ENCODE measurements at regions not wholly inside any gene's neighbourhood (a gene's known extent, or its start where the extent isn't known, plus 50 kb on each side); places are given as distances from the start of the nearest gene placed in this dataset.

DNA sequence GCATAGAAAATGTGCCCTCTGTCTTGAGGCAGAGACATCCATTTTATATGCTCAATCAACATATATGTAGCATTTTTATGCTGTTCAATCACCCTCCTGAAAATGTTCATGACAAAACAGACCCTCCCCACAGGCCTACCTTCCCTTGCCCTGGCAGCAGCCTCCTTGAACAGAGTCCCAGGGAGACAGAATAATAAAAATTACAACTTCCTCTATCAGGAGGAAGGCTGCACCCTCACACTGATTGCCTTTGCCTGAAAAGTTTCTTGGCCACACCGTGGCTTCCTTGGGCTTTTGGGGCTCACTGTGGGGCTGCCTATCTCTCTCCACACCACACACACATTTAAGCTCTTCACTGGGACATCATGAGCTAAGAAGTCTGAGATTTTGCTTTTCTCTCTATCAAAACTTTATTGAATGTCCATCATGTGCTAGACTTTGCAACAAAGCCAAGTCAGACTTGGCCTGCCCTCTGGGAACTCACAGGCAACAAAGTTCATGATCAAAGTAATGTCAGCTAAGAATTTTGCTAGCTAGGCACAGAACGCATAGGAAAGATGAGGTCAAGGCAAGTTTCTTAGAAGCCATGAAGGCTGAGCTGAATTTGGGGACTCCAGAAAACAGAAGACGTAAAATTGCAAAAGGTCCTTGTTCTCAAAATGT lies 101.6 kb downstream of the BCL2L11 start:
- H3K9me3 Mint-ChIP-seq: peaks cover 11 to 12% of the 10 kb centered on the region in 2 experiments; a peak in 4 of 5 replicates
- peaks cover 9% of the 10 kb centered on the region for H3K27me3 Mint-ChIP-seq (ENCODE audit: low read depth)
- no peak overlapping the region for H3K18ac ChIP-seq (ENCODE audit: insufficient read length, low read depth, low read length)
- H3K79me2 ChIP-seq (ENCODE audit: insufficient read depth, low read length): no peaks in the 10 kb centered on the region
- H3K27ac ChIP-seq (ENCODE audit: insufficient read length, low read depth, low read length): no peak overlapping the region
- no CpG with 5 or more reads among the region's 3 CpGs for WGBS (ENCODE audit: extremely low coverage, insufficient read length, low lambda C conversion rate)
- H3K4me3 Mint-ChIP-seq: no peak overlapping the region
- no peak overlapping the region for H4K8ac ChIP-seq (replicated peaks; ENCODE audit: insufficient read length, low read depth, low read length)
- H3K9me3 ChIP-seq (ENCODE audit: control insufficient read depth, low read depth, low read length): no peaks in the 10 kb centered on the region
- no peak overlapping the region for H3K14ac ChIP-seq (ENCODE audit: insufficient read depth, low read length)
- no peak overlapping the region for H2BK5ac ChIP-seq (ENCODE audit: insufficient read length, low read length)
- no peak overlapping the region for H2BK120ac ChIP-seq (ENCODE audit: low read depth, low read length, poor library complexity, severe bottlenecking)
- H3K4me1 ChIP-seq (ENCODE audit: insufficient read depth, low read length): 0 out of 2 replicates have a peak, but pooled peaks cover 2% of the 10 kb centered on the region
- no peak overlapping the region for H2AK5ac ChIP-seq (ENCODE audit: insufficient read length, low read length)
- no peak overlapping the region for H4K5ac ChIP-seq (ENCODE audit: insufficient read length, low read depth, low read length)
- H3K4ac ChIP-seq (ENCODE audit: low read depth, low read length): no peak overlapping the region
- no peaks in the 10 kb centered on the region for H3K23me2 ChIP-seq (ENCODE audit: insufficient read length, low read depth, low read length, poor library complexity, severe bottlenecking)
- H3K4me2 ChIP-seq (ENCODE audit: insufficient read depth, insufficient read length, low read length): no peak overlapping the region
- no peak overlapping the region for H3K56ac ChIP-seq (ENCODE audit: insufficient read length, low read depth, low read length)
- TF ChIP-seq, protein P1, sequence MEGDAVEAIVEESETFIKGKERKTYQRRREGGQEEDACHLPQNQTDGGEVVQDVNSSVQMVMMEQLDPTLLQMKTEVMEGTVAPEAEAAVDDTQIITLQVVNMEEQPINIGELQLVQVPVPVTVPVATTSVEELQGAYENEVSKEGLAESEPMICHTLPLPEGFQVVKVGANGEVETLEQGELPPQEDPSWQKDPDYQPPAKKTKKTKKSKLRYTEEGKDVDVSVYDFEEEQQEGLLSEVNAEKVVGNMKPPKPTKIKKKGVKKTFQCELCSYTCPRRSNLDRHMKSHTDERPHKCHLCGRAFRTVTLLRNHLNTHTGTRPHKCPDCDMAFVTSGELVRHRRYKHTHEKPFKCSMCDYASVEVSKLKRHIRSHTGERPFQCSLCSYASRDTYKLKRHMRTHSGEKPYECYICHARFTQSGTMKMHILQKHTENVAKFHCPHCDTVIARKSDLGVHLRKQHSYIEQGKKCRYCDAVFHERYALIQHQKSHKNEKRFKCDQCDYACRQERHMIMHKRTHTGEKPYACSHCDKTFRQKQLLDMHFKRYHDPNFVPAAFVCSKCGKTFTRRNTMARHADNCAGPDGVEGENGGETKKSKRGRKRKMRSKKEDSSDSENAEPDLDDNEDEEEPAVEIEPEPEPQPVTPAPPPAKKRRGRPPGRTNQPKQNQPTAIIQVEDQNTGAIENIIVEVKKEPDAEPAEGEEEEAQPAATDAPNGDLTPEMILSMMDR (conservative IDR thresholded peaks at IDR 0.05): no peak
- H3K27ac Mint-ChIP-seq: no peak overlapping the region
- H3K23ac ChIP-seq (ENCODE audit: insufficient read length, low read depth, low read length): no peak overlapping the region
- H4K91ac ChIP-seq (ENCODE audit: insufficient read length, low read depth, low read length): no peak overlapping the region
- H3K36me3 Mint-ChIP-seq (ENCODE audit: insufficient read depth in 1 of 3, low read depth in 3 of 3): peaks cover 6 to 12% (median 11%) of the 10 kb centered on the region in 3 experiments; a peak in 6 of 7 replicates
- no peaks in the 10 kb centered on the region for H3K27me3 ChIP-seq (ENCODE audit: insufficient read depth, low read length)
- no peak overlapping the region for H2BK20ac ChIP-seq (ENCODE audit: low read depth, low read length, poor library complexity, severe bottlenecking)
- no peak overlapping the region for H3T11ph ChIP-seq (ENCODE audit: low read length)
- H3K9ac ChIP-seq (ENCODE audit: extremely low read depth, insufficient read length, low read length): no peak overlapping the region
- no peak for DNase-seq
- no peak overlapping the region for H2AFZ ChIP-seq (ENCODE audit: low read length)
- H2BK15ac ChIP-seq (ENCODE audit: low read depth, low read length): no peak overlapping the region
- no peaks in the 10 kb centered on the region for H4K20me1 ChIP-seq (ENCODE audit: control insufficient read depth, insufficient read depth, insufficient read length)
- H3K4me1 Mint-ChIP-seq: peaks cover 18 to 26% of the 10 kb centered on the region in 2 experiments
- no peak overlapping the region for H2BK12ac ChIP-seq (ENCODE audit: insufficient read length, low read depth, low read length)
- no peaks in the 10 kb centered on the region for H3K79me1 ChIP-seq (ENCODE audit: insufficient read depth, low read depth, low read length, poor library complexity, severe bottlenecking)

Data from H9 (cell line).